Naive thymus-derived CD8-positive, alpha-beta T cell (primary cell): ENCODE measurements at regions not wholly inside any gene's neighbourhood (a gene's known extent, or its start where the extent isn't known, plus 50 kb on each side); places are given as distances from the start of the nearest gene placed in this dataset.

ENCODE experiments used
- ATAC-seq, 2 donors: fragments of 150-1000 bp; cut with Tn5 transposase in 1 of 2; sonication (Bioruptor Pico), chemical (Tn5 transposase) in 1 of 2; 1 replicate in 1 of 2; 2 replicates in 1 of 2; pipeline ENCODE4 v1.10.0; 2021; ENCODE audit warnings: mild to moderate bottlenecking in 2 of 2, moderate library complexity in 2 of 2
- POLR2A ChIA-PET: fragments of 350-600 bp; sonication (Branson Sonifier 250); formaldehyde crosslinking; loops from one replicate; lab custom pipeline; 2021; ENCODE audit warnings: antibody characterized with exemption; lab: Charles Lee
- DNase-seq, 10 donors: peaks; one replicate each; pipeline versions ENCODE4 v3.0.0 to v3.0.0-alpha.2; 2020 to 2022
- H3K27ac Mint-ChIP-seq, 10 donors: one replicate each; pipeline ENCODE4 v1.8.0; 2020 to 2022; ENCODE audit warnings: mild to moderate bottlenecking in 10 of 10, mixed read lengths in 10 of 10, moderate library complexity in 4 of 10, inconsistent platforms in 1 of 10
- H3K27me3 Mint-ChIP-seq, 5 donors: one replicate each; pipeline ENCODE4 v1.8.0; 2021 to 2022; ENCODE audit warnings: mixed read lengths in 5 of 5
- H3K36me3 Mint-ChIP-seq, 3 donors: one replicate each; pipeline ENCODE4 v1.8.0; 2020 to 2022; ENCODE audit warnings: mixed read lengths in 3 of 3, mild to moderate bottlenecking in 2 of 3, inconsistent platforms in 1 of 3
- H3K4me1 Mint-ChIP-seq, 4 donors: one replicate each; pipeline ENCODE4 v1.8.0; 2021 to 2022; ENCODE audit warnings: mixed read lengths in 4 of 4
- H3K4me3 Mint-ChIP-seq, 10 donors: one replicate each; pipeline ENCODE4 v1.8.0; 2020 to 2022; ENCODE audit warnings: mild to moderate bottlenecking in 10 of 10, mixed read lengths in 10 of 10, moderate library complexity in 6 of 10, inconsistent platforms in 1 of 10
- H3K9me3 Mint-ChIP-seq, 9 donors: one replicate each; pipeline ENCODE4 v1.8.0; 2020 to 2022; ENCODE audit warnings: mixed read lengths in 9 of 9, mild to moderate bottlenecking in 3 of 9, inconsistent platforms in 1 of 9, moderate library complexity in 1 of 9

DNA sequence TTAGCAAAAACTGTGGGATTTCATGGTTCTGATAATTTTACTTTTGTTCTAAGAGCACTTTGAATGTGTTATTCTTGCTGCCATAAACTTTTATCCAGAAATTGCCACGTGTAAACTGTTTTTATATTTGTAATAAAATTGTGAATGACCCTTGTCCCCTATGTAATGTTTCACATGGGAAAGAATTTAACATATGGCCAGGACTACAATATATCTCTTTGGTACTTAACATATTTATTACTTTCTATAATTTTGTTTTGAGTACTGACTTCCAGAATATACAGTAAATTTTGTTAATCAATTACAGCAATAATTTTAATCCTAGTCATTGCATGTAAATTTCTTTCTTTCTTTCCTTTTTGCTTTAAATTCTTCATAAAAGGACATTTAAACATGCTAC lies 735.0 kb upstream of the PHF14 start:
- H3K27me3 Mint-ChIP-seq, result no peaks in the 10 kb centered on the region
- no peaks in the 10 kb centered on the region for H3K4me1 Mint-ChIP-seq
- H3K9me3 Mint-ChIP-seq, result peaks cover 0 to 29% (median 0%) of the 10 kb centered on the region in 9 donors
- DNase-seq (no peak), ATAC-seq (no peak)
- POLR2A ChIA-PET, result no interaction called here
- H3K4me3 Mint-ChIP-seq, result no peak overlapping the region
- H3K27ac Mint-ChIP-seq, result no peak overlapping the region
- H3K36me3 Mint-ChIP-seq, result no peaks in the 10 kb centered on the region

DNA sequence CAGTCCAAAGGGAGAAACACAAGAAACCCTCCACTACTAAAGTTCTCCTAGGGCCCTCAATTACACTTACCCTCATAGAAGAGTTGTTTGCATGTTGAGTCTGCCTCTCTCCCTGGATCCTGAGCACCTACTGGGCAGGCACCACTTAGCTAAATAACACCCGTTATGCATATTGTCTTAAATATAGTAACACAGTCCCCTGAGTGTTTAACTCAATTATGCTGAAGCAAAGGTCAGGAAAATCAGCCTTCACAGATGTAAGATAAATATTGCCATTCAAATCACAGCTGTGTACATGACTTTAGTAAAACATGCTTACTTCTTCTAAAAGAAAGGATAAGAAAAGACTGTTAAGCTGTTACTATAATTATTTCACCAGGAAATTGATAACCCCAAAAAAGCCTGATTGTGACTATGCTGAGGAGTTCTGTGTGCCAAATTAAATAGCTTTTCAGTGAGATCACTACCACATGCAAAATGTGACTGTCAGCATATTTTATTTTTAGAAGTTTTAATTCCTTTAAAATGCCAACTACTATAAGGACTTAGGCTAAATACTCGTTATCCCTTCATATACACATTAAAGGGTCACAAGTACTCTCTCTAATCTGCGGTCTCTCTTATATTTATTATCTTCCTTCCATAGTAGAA lies 733.9 kb upstream of the PHF14 start:
- POLR2A ChIA-PET, result no interaction called here
- Mint-ChIP-seq H3K27me3 (no peaks in the 10 kb centered on the region), H3K36me3 (no peaks in the 10 kb centered on the region), H3K9me3 (peaks cover 0 to 34% (median 0%) of the 10 kb centered on the region in 9 donors), H3K27ac (no peak overlapping the region), H3K4me1 (no peaks in the 10 kb centered on the region), H3K4me3 (no peak overlapping the region)
- ATAC-seq, result no peak
- DNase-seq, result no peak

DNA sequence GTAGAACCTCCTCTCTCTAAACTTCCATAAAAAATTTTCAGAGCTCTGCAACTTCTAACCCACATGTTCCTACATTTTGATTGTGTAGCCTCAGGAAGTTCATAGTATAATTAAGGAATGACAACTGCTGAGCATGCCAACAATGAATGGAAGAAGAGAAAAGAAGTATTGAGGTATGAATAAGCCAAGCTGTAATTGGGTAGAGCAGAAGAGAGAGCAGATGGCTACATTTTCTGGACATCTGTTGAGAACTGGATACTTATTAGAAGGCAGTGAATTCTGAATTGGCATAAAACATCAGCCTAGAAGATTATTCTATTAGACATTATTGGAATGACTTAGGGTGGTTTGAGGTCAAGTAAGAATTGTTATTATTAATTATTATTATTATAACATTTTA lies 728.3 kb upstream of the PHF14 start:
- POLR2A ChIA-PET, result no interaction called here

DNA sequence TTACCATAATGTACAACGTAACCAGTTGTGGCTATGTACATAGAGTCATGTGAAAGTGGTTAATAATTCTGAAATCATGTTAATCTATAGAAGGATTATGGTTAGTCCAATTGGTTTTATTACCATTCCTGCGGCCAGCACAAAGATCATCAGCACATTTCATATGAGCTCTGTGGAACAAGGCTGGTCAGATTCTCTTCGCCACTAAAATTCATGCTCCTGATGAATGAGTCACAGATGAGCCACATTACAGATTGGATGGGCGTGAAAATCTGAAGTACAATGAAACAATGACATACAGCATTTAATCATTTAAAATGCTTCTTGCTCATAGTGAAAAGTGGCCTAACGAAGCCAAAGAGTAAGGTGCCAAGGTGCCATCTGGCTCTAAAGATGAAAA lies 716.2 kb upstream of the PHF14 start:
- no peaks in the 10 kb centered on the region for H3K36me3 Mint-ChIP-seq
- ATAC-seq (no peak), DNase-seq (no peak)
- POLR2A ChIA-PET, result no interaction called here
- H3K27ac Mint-ChIP-seq, result no peak overlapping the region
- H3K27me3 Mint-ChIP-seq, result no peaks in the 10 kb centered on the region
- H3K4me3 Mint-ChIP-seq, result no peak overlapping the region
- peaks cover 0 to 18% (median 3%) of the 10 kb centered on the region in 9 donors for H3K9me3 Mint-ChIP-seq
- no peaks in the 10 kb centered on the region for H3K4me1 Mint-ChIP-seq

More for the DNA sequence above, 728.3 kb upstream of the PHF14 start:
- ATAC-seq, result no peak
- Mint-ChIP-seq H3K27ac (no peak overlapping the region), H3K4me1 (no peaks in the 10 kb centered on the region), H3K36me3 (no peaks in the 10 kb centered on the region), H3K4me3 (no peak overlapping the region), H3K9me3 (peaks cover 0 to 39% (median 9%) of the 10 kb centered on the region in 9 donors), H3K27me3 (no peaks in the 10 kb centered on the region)
- no peak for DNase-seq

DNA sequence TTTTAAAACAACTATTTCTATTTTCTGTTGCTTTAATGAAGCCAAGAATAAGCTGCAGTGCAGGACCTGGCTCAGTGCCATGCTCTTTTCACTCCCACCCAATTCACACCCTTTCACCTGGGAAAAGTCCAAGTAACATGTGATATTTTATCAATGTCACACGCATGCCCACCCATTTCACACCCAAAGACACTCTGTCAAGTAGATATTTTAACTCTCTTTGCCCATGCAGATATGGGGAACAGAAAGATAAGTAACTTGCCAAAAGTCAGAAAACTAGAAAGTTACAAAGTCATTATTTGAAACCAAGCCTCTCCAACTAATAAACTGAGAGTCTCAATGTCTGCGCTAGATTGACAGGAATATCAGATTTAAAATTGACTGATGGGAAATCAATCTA lies 706.7 kb upstream of the PHF14 start:
- ATAC-seq (no peak), DNase-seq (no peak)
- Mint-ChIP-seq H3K4me3 (no peak overlapping the region), H3K9me3 (peaks cover 0 to 9% (median 3%) of the 10 kb centered on the region in 9 donors), H3K27me3 (peaks cover 0 to 4% (median 0%) of the 10 kb centered on the region in 5 donors), H3K27ac (no peak overlapping the region), H3K36me3 (no peaks in the 10 kb centered on the region), H3K4me1 (no peaks in the 10 kb centered on the region)
- POLR2A ChIA-PET, result no interaction called here

DNA sequence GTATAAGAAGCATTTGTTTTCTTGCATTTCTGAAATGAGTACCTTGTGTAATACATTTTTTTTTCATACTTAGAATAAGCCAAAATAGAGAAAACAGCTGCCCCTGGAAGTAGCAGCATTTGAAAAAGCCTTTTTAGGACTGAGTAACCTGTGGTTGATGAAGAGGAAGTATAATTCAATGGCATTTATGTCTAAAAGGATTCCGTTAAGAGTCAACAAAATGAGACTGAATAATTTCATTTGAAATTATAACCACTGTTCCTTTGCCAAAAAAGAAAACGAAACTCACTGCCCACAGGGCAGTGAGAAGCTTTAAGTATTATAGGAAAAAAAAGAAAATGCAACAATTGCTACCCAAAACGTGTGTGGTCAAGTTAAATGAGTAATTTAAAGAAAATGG lies 705.6 kb upstream of the PHF14 start:
- Mint-ChIP-seq H3K4me3 (no peak overlapping the region), H3K9me3 (peaks cover 0 to 10% (median 7%) of the 10 kb centered on the region in 9 donors), H3K27me3 (peaks cover 0 to 4% (median 0%) of the 10 kb centered on the region in 5 donors), H3K4me1 (no peaks in the 10 kb centered on the region), H3K27ac (no peak overlapping the region), H3K36me3 (no peaks in the 10 kb centered on the region)
- ATAC-seq, result no peak
- POLR2A ChIA-PET, result no interaction called here
- no peak for DNase-seq

DNA sequence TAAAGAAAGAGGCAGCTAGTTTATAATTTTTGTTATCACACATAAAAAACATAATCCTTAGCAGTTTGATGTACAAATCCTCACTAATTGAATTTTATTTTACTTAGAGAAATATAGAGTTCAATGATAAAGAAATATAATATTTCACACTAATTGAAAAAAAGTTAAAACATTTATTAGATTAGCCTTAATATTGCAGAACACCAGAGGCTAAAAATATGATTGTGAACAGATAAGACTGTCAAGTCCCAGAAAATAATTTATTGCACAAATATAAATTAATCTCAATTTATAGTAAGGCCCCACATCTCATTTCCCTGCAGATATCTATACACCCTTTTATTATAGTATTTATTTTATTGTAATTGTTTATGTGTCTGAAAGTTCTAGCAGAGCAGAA lies 690.8 kb upstream of the PHF14 start:
- Mint-ChIP-seq H3K4me3 (no peak overlapping the region), H3K4me1 (no peaks in the 10 kb centered on the region), H3K36me3 (no peaks in the 10 kb centered on the region), H3K9me3 (peaks cover 0 to 8% (median 2%) of the 10 kb centered on the region in 9 donors), H3K27ac (no peak overlapping the region), H3K27me3 (no peaks in the 10 kb centered on the region)
- POLR2A ChIA-PET, result no interaction called here
- ATAC-seq (no peak), DNase-seq (no peak)

DNA sequence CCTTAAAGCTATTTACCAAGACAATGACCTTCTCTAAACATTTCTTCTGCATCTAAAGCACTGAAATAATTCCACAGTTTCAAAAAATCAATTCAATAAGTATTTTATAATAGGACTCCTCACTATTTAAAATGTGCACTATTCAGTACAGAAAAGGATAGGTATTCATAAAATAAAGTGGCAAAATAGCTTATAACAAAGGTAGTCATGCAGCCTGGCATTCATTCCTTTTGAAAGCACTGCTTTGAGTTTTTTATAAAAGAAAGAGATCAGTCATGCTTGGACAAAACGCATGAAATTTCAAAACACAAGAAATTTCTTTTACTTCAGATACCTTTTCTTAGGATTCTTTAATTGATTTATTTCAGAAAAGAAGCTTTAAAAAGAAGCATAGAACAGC lies 689.7 kb upstream of the PHF14 start:
- Mint-ChIP-seq H3K9me3 (peaks cover 0 to 6% (median 1%) of the 10 kb centered on the region in 9 donors), H3K36me3 (no peaks in the 10 kb centered on the region), H3K27ac (no peak overlapping the region), H3K4me1 (no peaks in the 10 kb centered on the region), H3K4me3 (no peak overlapping the region), H3K27me3 (no peaks in the 10 kb centered on the region)
- POLR2A ChIA-PET, result no interaction called here
- DNase-seq (no peak), ATAC-seq (no peak)

DNA sequence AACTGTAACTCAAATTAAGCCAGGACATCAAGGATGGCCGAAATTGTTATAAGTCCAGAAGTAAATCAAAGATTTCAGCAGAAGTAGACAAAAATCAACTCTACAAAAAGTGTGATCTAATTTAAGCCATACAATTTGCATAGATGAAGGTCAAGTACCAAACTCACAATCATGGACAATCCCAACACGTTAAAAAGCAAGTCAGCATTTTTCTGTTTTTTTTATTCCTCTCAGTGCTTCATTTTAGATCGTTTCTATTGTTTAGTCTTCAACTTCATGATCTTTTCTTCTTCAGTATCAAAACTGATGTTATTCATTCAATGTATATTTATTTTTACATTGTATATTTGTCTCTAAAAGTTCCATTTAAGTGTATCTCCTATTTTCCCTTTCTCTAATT lies 674.3 kb upstream of the PHF14 start:
- H3K36me3 Mint-ChIP-seq, result no peaks in the 10 kb centered on the region
- POLR2A ChIA-PET, result no interaction called here
- DNase-seq (no peak), ATAC-seq (no peak)
- no peaks in the 10 kb centered on the region for H3K4me1 Mint-ChIP-seq
- no peaks in the 10 kb centered on the region for H3K27me3 Mint-ChIP-seq
- no peak overlapping the region for H3K27ac Mint-ChIP-seq
- peaks cover 0 to 7% (median 0%) of the 10 kb centered on the region in 9 donors for H3K9me3 Mint-ChIP-seq
- no peak overlapping the region for H3K4me3 Mint-ChIP-seq

DNA sequence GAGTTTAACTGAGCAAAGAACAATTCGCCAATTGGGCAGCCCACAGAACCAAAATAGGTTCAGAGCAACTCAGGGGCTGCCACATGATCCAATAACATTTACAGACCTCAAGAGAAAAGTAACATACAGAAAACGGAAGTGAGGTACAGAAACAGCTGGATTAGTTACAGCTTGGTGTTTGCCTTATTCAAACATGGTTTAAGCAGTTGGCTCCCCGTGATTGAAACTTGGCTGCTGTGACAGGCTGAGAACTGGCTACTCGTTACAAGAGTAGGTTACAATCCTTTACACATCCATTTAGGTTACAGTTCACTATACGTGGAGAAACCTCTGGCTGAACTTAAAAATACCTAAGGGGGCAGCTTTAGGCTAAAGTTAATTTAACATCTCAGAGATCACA lies 673.1 kb upstream of the PHF14 start:
- no peak overlapping the region for H3K27ac Mint-ChIP-seq
- POLR2A ChIA-PET, result no interaction called here
- H3K9me3 Mint-ChIP-seq, result peaks cover 0 to 7% (median 0%) of the 10 kb centered on the region in 9 donors
- no peak overlapping the region for H3K4me3 Mint-ChIP-seq
- no peak for ATAC-seq
- no peaks in the 10 kb centered on the region for H3K36me3 Mint-ChIP-seq
- H3K4me1 Mint-ChIP-seq, result no peaks in the 10 kb centered on the region
- no peaks in the 10 kb centered on the region for H3K27me3 Mint-ChIP-seq
- no peak for DNase-seq

DNA sequence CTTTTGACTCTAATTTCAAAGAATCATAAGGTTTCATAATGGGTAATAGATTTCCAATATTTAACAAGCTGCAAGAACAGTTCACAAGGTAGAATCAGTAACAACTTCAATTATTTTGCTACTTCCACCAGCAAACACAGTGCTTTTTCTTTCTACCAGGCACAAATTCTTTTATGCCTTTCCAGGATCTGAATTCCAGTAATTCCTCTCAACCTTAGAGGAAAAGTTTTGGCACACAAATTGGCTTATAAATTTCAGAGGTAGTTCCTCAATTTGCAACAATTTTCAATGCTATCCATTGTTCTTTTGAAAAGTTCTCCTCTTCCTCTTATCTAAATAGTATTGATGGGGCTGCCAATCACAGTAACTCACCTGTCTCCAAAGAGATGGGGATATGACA lies 665.4 kb upstream of the PHF14 start:
- Mint-ChIP-seq H3K4me1 (no peaks in the 10 kb centered on the region), H3K36me3 (no peaks in the 10 kb centered on the region), H3K27me3 (no peaks in the 10 kb centered on the region), H3K4me3 (no peak overlapping the region), H3K27ac (no peak overlapping the region), H3K9me3 (peaks cover 0 to 4% (median 2%) of the 10 kb centered on the region in 9 donors)
- DNase-seq (no peak), ATAC-seq (no peak)
- POLR2A ChIA-PET, result no interaction called here

DNA sequence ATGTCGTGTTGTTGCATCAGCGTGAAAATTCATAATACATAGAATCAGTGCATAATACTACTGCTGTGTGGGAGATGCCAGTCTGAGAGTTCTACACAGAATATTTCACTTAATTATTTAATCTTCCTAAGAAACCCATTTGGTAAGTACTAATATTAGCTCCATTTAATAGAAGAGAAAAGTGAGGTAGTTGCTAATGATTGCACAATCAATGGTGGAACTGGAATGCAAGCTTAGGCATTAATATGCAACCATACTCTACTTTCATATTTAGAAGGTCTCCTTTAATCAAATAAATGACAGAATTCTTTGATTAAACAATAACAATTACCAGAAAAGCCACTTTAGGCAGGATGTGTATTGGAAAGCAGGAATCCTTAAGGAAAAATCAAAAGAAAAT lies 660.7 kb upstream of the PHF14 start:
- no peaks in the 10 kb centered on the region for H3K36me3 Mint-ChIP-seq
- no peak overlapping the region for H3K4me3 Mint-ChIP-seq
- H3K27ac Mint-ChIP-seq, result no peak overlapping the region
- H3K27me3 Mint-ChIP-seq, result no peaks in the 10 kb centered on the region
- POLR2A ChIA-PET, result no interaction called here
- no peaks in the 10 kb centered on the region for H3K4me1 Mint-ChIP-seq
- H3K9me3 Mint-ChIP-seq, result peaks cover 0 to 8% (median 2%) of the 10 kb centered on the region in 9 donors
- no peak for ATAC-seq
- DNase-seq, result no peak

DNA sequence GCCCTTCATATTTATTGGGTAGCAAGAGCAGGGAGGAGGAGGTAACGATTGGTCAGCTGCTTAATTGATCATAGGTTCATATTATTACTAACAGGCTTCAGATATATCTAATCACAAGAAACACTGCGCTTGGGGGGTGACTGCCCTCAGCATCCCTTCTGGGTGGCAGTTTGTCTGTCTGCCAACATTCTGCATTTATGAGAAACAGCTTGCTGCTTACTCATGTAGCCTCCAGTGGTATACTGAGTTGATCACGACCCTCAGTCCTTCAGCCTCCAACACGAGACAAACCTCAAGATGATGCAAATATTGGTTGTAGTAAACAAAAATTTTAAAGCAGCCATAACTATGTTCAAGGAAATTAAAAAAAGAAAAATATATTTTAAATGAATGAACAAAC lies 657.8 kb upstream of the PHF14 start:
- Mint-ChIP-seq H3K4me3 (no peak overlapping the region), H3K27me3 (no peaks in the 10 kb centered on the region), H3K9me3 (peaks cover 0 to 13% (median 8%) of the 10 kb centered on the region in 9 donors), H3K27ac (no peak overlapping the region), H3K36me3 (peaks cover 0 to 4% (median 0%) of the 10 kb centered on the region in 3 donors), H3K4me1 (no peaks in the 10 kb centered on the region)
- POLR2A ChIA-PET, result no interaction called here
- ATAC-seq (no peak), DNase-seq (no peak)

DNA sequence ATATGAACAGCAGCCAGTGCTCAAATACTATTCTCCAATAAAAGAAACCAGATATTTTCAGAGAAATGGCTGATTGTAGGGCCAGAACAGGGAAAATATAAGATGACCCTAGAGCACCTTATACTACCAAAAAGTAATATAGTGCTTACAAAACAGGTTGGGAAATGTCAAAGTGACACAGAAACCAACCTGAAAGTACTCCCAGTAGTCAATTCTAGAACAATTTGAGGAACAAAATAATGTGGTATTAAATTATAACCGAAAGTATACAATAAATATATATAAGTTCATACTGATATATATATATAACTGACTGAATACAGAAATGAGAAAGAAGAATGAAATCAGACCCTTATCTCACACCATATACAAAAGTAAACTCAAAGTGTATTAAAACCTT lies 657.2 kb upstream of the PHF14 start:
- Mint-ChIP-seq H3K27me3 (no peaks in the 10 kb centered on the region), H3K36me3 (peaks cover 0 to 4% (median 0%) of the 10 kb centered on the region in 3 donors), H3K9me3 (peaks cover 0 to 13% (median 8%) of the 10 kb centered on the region in 9 donors), H3K4me1 (no peaks in the 10 kb centered on the region), H3K27ac (no peak overlapping the region), H3K4me3 (no peak overlapping the region)
- DNase-seq, result no peak
- no peak for ATAC-seq
- POLR2A ChIA-PET, result no interaction called here
